Upper lobe of right lung (tissue), 1 donor: ENCODE measurements at regions not wholly inside any gene's neighbourhood (a gene's known extent, or its start where the extent isn't known, plus 50 kb on each side); places are given as distances from the start of the nearest gene placed in this dataset.

ENCODE experiments used
- ATAC-seq: fragments of 200-7000 bp; cut with Tn5 transposase; one replicate; pipeline ENCODE4 v1.9.1; 2020; ENCODE audit warnings: mild to moderate bottlenecking, moderate library complexity
- DNase-seq: peaks from one replicate; pipeline ENCODE4 v3.0.0-alpha.2; 2020
- H3K27ac ChIP-seq: fragments of 200-600 bp; one replicate; pipeline ENCODE4 v1.8.0; 2022
- H3K27me3 ChIP-seq: fragments of 200-600 bp; one replicate; pipeline ENCODE4 v1.8.0; 2022; ENCODE audit warnings: mild to moderate bottlenecking
- H3K36me3 ChIP-seq: fragments of 200-600 bp; one replicate; pipeline ENCODE4 v1.8.0; 2022
- H3K4me1 ChIP-seq: fragments of 200-600 bp; one replicate; pipeline ENCODE4 v1.8.0; 2022
- H3K4me3 ChIP-seq: fragments of 200-600 bp; one replicate; pipeline ENCODE4 v1.8.0; 2022; ENCODE audit warnings: mild to moderate bottlenecking
- H3K9me3 ChIP-seq: fragments of 200-600 bp; one replicate; pipeline ENCODE4 v1.8.0; 2022
- CTCF ChIP-seq: fragments of 200-600 bp; IDR thresholded peaks from one replicate; pipeline ENCODE4 v1.8.0; 2022; ENCODE audit warnings: antibody characterized with exemption
- intact Hi-C: fragments of 100-400 bp; cut with DNase I; formaldehyde crosslinking; loops from one replicate; pipeline ENCODE4 v1.11.0; 2022
- donor health status: DM: no; HTN: yes; CAD: no; lungs with severe emphysema.

GRCh38 chr10:76697923-76698322, 939.7 kb downstream of the KCNMA1 start:
- DNase-seq (no peak), ATAC-seq (no peak)
- no peaks in the 10 kb centered on the region for H3K27me3 ChIP-seq
- TF ChIP-seq CTCF = no peak
- no peaks in the 10 kb centered on the region for H3K36me3 ChIP-seq
- no peak overlapping the region for H3K4me3 ChIP-seq
- no peak overlapping the region for H3K27ac ChIP-seq
- H3K4me1 ChIP-seq = no peaks in the 10 kb centered on the region
- H3K9me3 ChIP-seq = peaks cover 5% of the 10 kb centered on the region
- intact Hi-C loops = no loop called here

- Histone ChIP-seq H3K4me3 (no peak overlapping the region), H3K9me3 (peaks cover 5% of the 10 kb centered on the region), H3K4me1 (no peaks in the 10 kb centered on the region), H3K36me3 (no peaks in the 10 kb centered on the region), H3K27ac (no peak overlapping the region), H3K27me3 (no peaks in the 10 kb centered on the region)
- no peak for TF ChIP-seq CTCF
- ATAC-seq (no peak), DNase-seq (no peak)
- intact Hi-C loops = no loop called here
These were observed 942.5 kb downstream of the KCNMA1 start for GRCh38 chr10:76695069-76695468.

GRCh38 chr10:76686201-76686600, 951.4 kb downstream of the KCNMA1 start:
- ATAC-seq (no peak), DNase-seq (no peak)
- no peak for TF ChIP-seq CTCF
- Histone ChIP-seq H3K9me3 (no peaks in the 10 kb centered on the region), H3K4me3 (no peak overlapping the region), H3K27ac (no peak overlapping the region), H3K27me3 (no peaks in the 10 kb centered on the region), H3K36me3 (no peaks in the 10 kb centered on the region), H3K4me1 (no peaks in the 10 kb centered on the region)
- intact Hi-C loops = no loop called here

- H3K4me1 ChIP-seq = no peaks in the 10 kb centered on the region
- TF ChIP-seq CTCF = no peak
- no peak for DNase-seq
- H3K4me3 ChIP-seq = no peak overlapping the region
- intact Hi-C loops = no loop called here
- no peak overlapping the region for H3K27ac ChIP-seq
- H3K36me3 ChIP-seq = no peaks in the 10 kb centered on the region
- no peaks in the 10 kb centered on the region for H3K9me3 ChIP-seq
- H3K27me3 ChIP-seq = no peaks in the 10 kb centered on the region
- no peak for ATAC-seq
These were observed 952.6 kb downstream of the KCNMA1 start for GRCh38 chr10:76684968-76685367.

GRCh38 chr10:76681153-76681552, 956.5 kb downstream of the KCNMA1 start:
- Histone ChIP-seq H3K27ac (no peak overlapping the region), H3K4me1 (peaks cover 3% of the 10 kb centered on the region), H3K4me3 (no peak overlapping the region), H3K36me3 (no peaks in the 10 kb centered on the region), H3K9me3 (no peaks in the 10 kb centered on the region), H3K27me3 (no peaks in the 10 kb centered on the region)
- intact Hi-C loops = no loop called here
- no peak for DNase-seq
- no peak for ATAC-seq
- TF ChIP-seq CTCF = no peak

- no peak for TF ChIP-seq CTCF
- DNase-seq = no peak
- intact Hi-C loops = no loop called here
- Histone ChIP-seq H3K27me3 (no peaks in the 10 kb centered on the region), H3K9me3 (no peaks in the 10 kb centered on the region), H3K27ac (no peak overlapping the region), H3K36me3 (no peaks in the 10 kb centered on the region), H3K4me1 (peaks cover 3% of the 10 kb centered on the region), H3K4me3 (no peak overlapping the region)
- ATAC-seq = no peak
These were observed 958.6 kb downstream of the KCNMA1 start for GRCh38 chr10:76679030-76679429.
